Activated CD4-positive, alpha-beta T cell treated with anti-CD3 and anti-CD28 coated beads for 36 hours (primary cell): ENCODE measurements at regions not wholly inside any gene's neighbourhood (a gene's known extent, or its start where the extent isn't known, plus 50 kb on each side); places are given as distances from the start of the nearest gene placed in this dataset.

Experiments
- ATAC-seq: fragments of 200-7000 bp; cut with Tn5 transposase; one replicate; pipeline ENCODE4 v1.10.0; 2021; ENCODE audit warnings: mild to moderate bottlenecking, moderate library complexity
- CTCF ChIA-PET: fragments of 350-600 bp; sonication (Branson Sonifier 250); formaldehyde crosslinking; loops from one replicate; lab custom pipeline; 2021; ENCODE audit warnings: antibody characterized with exemption; lab: Charles Lee
- POLR2A ChIA-PET: fragments of 350-600 bp; sonication (Branson Sonifier 250); formaldehyde crosslinking; loops from one replicate; lab custom pipeline; 2021; ENCODE audit warnings: antibody characterized with exemption, inconsistent platforms; lab: Charles Lee
- DNase-seq: peaks from one replicate; pipeline ENCODE4 v3.0.0-alpha.2; 2020
- H3K27ac Mint-ChIP-seq: one replicate; pipeline ENCODE4 v1.8.0; 2021; ENCODE audit warnings: mixed read lengths
- H3K27me3 Mint-ChIP-seq: one replicate; pipeline ENCODE4 v1.8.0; 2021; ENCODE audit warnings: mixed read lengths
- H3K36me3 Mint-ChIP-seq: one replicate; pipeline ENCODE4 v1.8.0; 2021; ENCODE audit warnings: low read depth, mixed read lengths
- H3K4me1 Mint-ChIP-seq: one replicate; pipeline ENCODE4 v1.8.0; 2021; ENCODE audit warnings: mixed read lengths
- H3K4me3 Mint-ChIP-seq: one replicate; pipeline ENCODE4 v1.8.0; 2021; ENCODE audit warnings: mild to moderate bottlenecking, moderate library complexity, mixed read lengths
- H3K9me3 Mint-ChIP-seq: one replicate; pipeline ENCODE4 v1.8.0; 2021; ENCODE audit warnings: low read depth, mixed read lengths
- intact Hi-C, 2 experiments: fragments of 100-400 bp; cut with DNase I in 1 of 2; cut with micrococcal nuclease in 1 of 2; formaldehyde crosslinking; loops; one replicate each; pipeline versions ENCODE4 v1.14.2 to v1.15.1; 2022 to 2024; cut with DNase I, micrococcal nuclease

- POLR2A ChIA-PET, result no interaction called here
Observed at GRCh38 chr15:39315206-39315850, 265.6 kb upstream of the THBS1 start.

GRCh38 chr15:39317225-39317624 is 263.7 kb upstream of the THBS1 start:
- CTCF ChIA-PET, result no interaction called here
- no peak overlapping the region for H3K27ac Mint-ChIP-seq

More at GRCh38 chr15:39315206-39315850, 265.6 kb upstream of the THBS1 start:
- Mint-ChIP-seq H3K9me3 (no peaks in the 10 kb centered on the region), H3K36me3 (no peaks in the 10 kb centered on the region), H3K4me3 (no peak overlapping the region), H3K27me3 (peaks cover 3% of the 10 kb centered on the region), H3K27ac (no peak overlapping the region), H3K4me1 (no peaks in the 10 kb centered on the region)
- no peak for DNase-seq
- CTCF ChIA-PET, result interaction anchor here (1.4 kb wide), 1 partner anchor 441 kb away, joined by 4 read pairs; no protein-coding TSS in a partner anchor
- no peak for ATAC-seq
- intact Hi-C loops, result no loop called here

GRCh38 chr15:39318231-39318630 is 262.6 kb upstream of the THBS1 start:
- intact Hi-C loops, result no loop called here
- Mint-ChIP-seq H3K9me3 (peaks cover 6% of the 10 kb centered on the region), H3K36me3 (no peaks in the 10 kb centered on the region), H3K27me3 (peaks cover 3% of the 10 kb centered on the region), H3K27ac (no peak overlapping the region), H3K4me1 (no peaks in the 10 kb centered on the region), H3K4me3 (no peak overlapping the region)
- ChIA-PET CTCF (no interaction called here), POLR2A (no interaction called here)
- ATAC-seq (no peak), DNase-seq (no peak)

More at GRCh38 chr15:39317225-39317624, 263.7 kb upstream of the THBS1 start:
- peaks cover 6% of the 10 kb centered on the region for H3K9me3 Mint-ChIP-seq
- POLR2A ChIA-PET, result no interaction called here
- H3K4me1 Mint-ChIP-seq, result no peaks in the 10 kb centered on the region
- intact Hi-C loops, result no loop called here
- no peak overlapping the region for H3K4me3 Mint-ChIP-seq
- H3K27me3 Mint-ChIP-seq, result peaks cover 3% of the 10 kb centered on the region
- H3K36me3 Mint-ChIP-seq, result no peaks in the 10 kb centered on the region
- ATAC-seq, result no peak
- no peak for DNase-seq

GRCh38 chr15:39320355-39320754 is 260.5 kb upstream of the THBS1 start:
- CTCF ChIA-PET, result no interaction called here
- ATAC-seq, result no peak
- intact Hi-C loops, result no loop called here
- Mint-ChIP-seq H3K27ac (no peak overlapping the region), H3K4me3 (no peak overlapping the region), H3K9me3 (peaks cover 6% of the 10 kb centered on the region), H3K27me3 (peaks cover 4% of the 10 kb centered on the region), H3K36me3 (no peaks in the 10 kb centered on the region), H3K4me1 (no peaks in the 10 kb centered on the region)
- DNase-seq, result no peak
- POLR2A ChIA-PET, result no interaction called here

GRCh38 chr15:39320886-39321285 is 260.0 kb upstream of the THBS1 start:
- intact Hi-C loops, result no loop called here
- ATAC-seq, result no peak
- Mint-ChIP-seq H3K9me3 (peaks cover 6% of the 10 kb centered on the region), H3K4me3 (no peak overlapping the region), H3K27ac (no peak overlapping the region), H3K4me1 (no peaks in the 10 kb centered on the region), H3K27me3 (peaks cover 3% of the 10 kb centered on the region), H3K36me3 (no peaks in the 10 kb centered on the region)
- no peak for DNase-seq
- CTCF ChIA-PET, result no interaction called here
- POLR2A ChIA-PET, result no interaction called here

GRCh38 chr15:39321977-39322376 is 258.9 kb upstream of the THBS1 start:
- Mint-ChIP-seq H3K27ac (no peak overlapping the region), H3K27me3 (peaks cover 7% of the 10 kb centered on the region), H3K4me1 (no peaks in the 10 kb centered on the region), H3K4me3 (no peak overlapping the region), H3K9me3 (peaks cover 6% of the 10 kb centered on the region), H3K36me3 (no peaks in the 10 kb centered on the region)
- CTCF ChIA-PET, result no interaction called here
- ATAC-seq (no peak), DNase-seq (no peak)
- POLR2A ChIA-PET, result no interaction called here
- intact Hi-C loops, result no loop called here

GRCh38 chr15:39323157-39323556 is 257.7 kb upstream of the THBS1 start:
- H3K36me3 Mint-ChIP-seq, result no peaks in the 10 kb centered on the region
- CTCF ChIA-PET, result no interaction called here
- intact Hi-C loops, result no loop called here

GRCh38 chr15:39323706-39324105 is 257.2 kb upstream of the THBS1 start:
- Mint-ChIP-seq H3K4me3 (no peak overlapping the region), H3K36me3 (no peaks in the 10 kb centered on the region)

More at GRCh38 chr15:39323157-39323556, 257.7 kb upstream of the THBS1 start:
- ATAC-seq (no peak), DNase-seq (no peak)
- POLR2A ChIA-PET, result no interaction called here
- peaks cover 10% of the 10 kb centered on the region for H3K27me3 Mint-ChIP-seq
- H3K4me3 Mint-ChIP-seq, result no peak overlapping the region
- H3K9me3 Mint-ChIP-seq, result peaks cover 6% of the 10 kb centered on the region
- no peak overlapping the region for H3K27ac Mint-ChIP-seq
- H3K4me1 Mint-ChIP-seq, result no peaks in the 10 kb centered on the region

GRCh38 chr15:39326306-39326975 is 254.4 kb upstream of the THBS1 start:
- no peaks in the 10 kb centered on the region for H3K4me1 Mint-ChIP-seq
- CTCF ChIA-PET, result no interaction called here
- H3K27ac Mint-ChIP-seq, result no peak overlapping the region
- intact Hi-C loops, result no loop called here
- no peak overlapping the region for H3K4me3 Mint-ChIP-seq
- ATAC-seq, result no peak
- H3K9me3 Mint-ChIP-seq, result peaks cover 2% of the 10 kb centered on the region
- H3K27me3 Mint-ChIP-seq, result peaks cover 12% of the 10 kb centered on the region
- H3K36me3 Mint-ChIP-seq, result no peaks in the 10 kb centered on the region
- no peak for DNase-seq
- POLR2A ChIA-PET, result no interaction called here

More at GRCh38 chr15:39323706-39324105, 257.2 kb upstream of the THBS1 start:
- CTCF ChIA-PET, result no interaction called here
- Mint-ChIP-seq H3K27ac (no peak overlapping the region), H3K9me3 (peaks cover 6% of the 10 kb centered on the region), H3K27me3 (peaks cover 10% of the 10 kb centered on the region), H3K4me1 (no peaks in the 10 kb centered on the region)
- POLR2A ChIA-PET, result no interaction called here
- intact Hi-C loops, result no loop called here
- DNase-seq, result no peak
- no peak for ATAC-seq

- Mint-ChIP-seq H3K9me3 (no peaks in the 10 kb centered on the region), H3K27ac (no peak overlapping the region), H3K36me3 (no peaks in the 10 kb centered on the region), H3K4me1 (no peaks in the 10 kb centered on the region), H3K4me3 (no peak overlapping the region), H3K27me3 (peaks cover 12% of the 10 kb centered on the region)
- intact Hi-C loops, result no loop called here
- ChIA-PET CTCF (no interaction called here), POLR2A (no interaction called here)
- no peak for DNase-seq
- ATAC-seq, result no peak
Observed at GRCh38 chr15:39327005-39327730, 253.7 kb upstream of the THBS1 start.

- DNase-seq (no peak), ATAC-seq (no peak)
- no peaks in the 10 kb centered on the region for H3K4me1 Mint-ChIP-seq
- ChIA-PET POLR2A (interaction anchor here (0.6 kb wide), 1 partner anchor 457 kb away, joined by 3 read pairs; no protein-coding TSS in a partner anchor), CTCF (no interaction called here)
- H3K4me3 Mint-ChIP-seq, result no peak overlapping the region
- H3K27ac Mint-ChIP-seq, result no peak overlapping the region
- intact Hi-C loops, result no loop called here
- no peaks in the 10 kb centered on the region for H3K36me3 Mint-ChIP-seq
- H3K9me3 Mint-ChIP-seq, result no peaks in the 10 kb centered on the region
- H3K27me3 Mint-ChIP-seq, result peaks cover 10% of the 10 kb centered on the region
Observed at GRCh38 chr15:39330061-39330460, 250.8 kb upstream of the THBS1 start.

- intact Hi-C loops, result no loop called here
- DNase-seq (no peak), ATAC-seq (no peak)
- Mint-ChIP-seq H3K36me3 (no peaks in the 10 kb centered on the region), H3K9me3 (no peaks in the 10 kb centered on the region), H3K4me1 (no peaks in the 10 kb centered on the region), H3K27me3 (peaks cover 7% of the 10 kb centered on the region), H3K27ac (no peak overlapping the region), H3K4me3 (no peak overlapping the region)
- ChIA-PET POLR2A (no interaction called here), CTCF (no interaction called here)
Observed at GRCh38 chr15:39331584-39331983, 249.3 kb upstream of the THBS1 start.
